KBM-7 (cell line): ENCODE measurements at regions not wholly inside any gene's neighbourhood (a gene's known extent, or its start where the extent isn't known, plus 50 kb on each side); places are given as distances from the start of the nearest gene placed in this dataset.
"Not testable (repeated sequence)": the region's sequence is repeated elsewhere in the genome, so short reads cannot be mapped to it uniquely, and the experiment has no call there.

Experiments used
- DNase-seq: peaks from one replicate; pipeline ENCODE4 v3.0.0-alpha.2; 2015
- in situ Hi-C: fragments of 300-500 bp; cut with MboI; formaldehyde crosslinking; loops from 2 replicates; pipeline ENCODE4 v1.14.3; 2020; ENCODE audit warnings: low sequenced_read_pairs, low pct_unique_long_range_greater_than_20kb, mixed read lengths

- DNase-seq, in situ Hi-C loops: not testable (repeated sequence)
Observed at GRCh38 chr4:49117951-49118350, 131.9 kb downstream of the CWH43 start.

- DNase-seq, in situ Hi-C loops: not testable (repeated sequence)
Observed at GRCh38 chr4:49118379-49119212, 132.5 kb downstream of the CWH43 start.

GRCh38 chr4:49119345-49119744 lies 133.3 kb downstream of the CWH43 start:
- DNase-seq, in situ Hi-C loops: not testable (repeated sequence)

GRCh38 chr4:49120042-49120779 lies 134.1 kb downstream of the CWH43 start:
- in situ Hi-C loops, DNase-seq: not testable (repeated sequence)

- DNase-seq: peak; percentile 59
- in situ Hi-C loops: not testable (repeated sequence)
Observed at GRCh38 chr4:49120804-49121203, 134.7 kb downstream of the CWH43 start.

- DNase-seq, in situ Hi-C loops: not testable (repeated sequence)
Observed at GRCh38 chr4:49126443-49126842, 140.4 kb downstream of the CWH43 start.

GRCh38 chr4:49126858-49127257 lies 140.8 kb downstream of the CWH43 start:
- in situ Hi-C loops, DNase-seq: not testable (repeated sequence)

GRCh38 chr4:49129385-49129784 lies 143.3 kb downstream of the CWH43 start:
- in situ Hi-C loops, DNase-seq: not testable (repeated sequence)

GRCh38 chr4:49129870-49130269 lies 143.8 kb downstream of the CWH43 start:
- in situ Hi-C loops, DNase-seq: not testable (repeated sequence)

- DNase-seq, in situ Hi-C loops: not testable (repeated sequence)
Observed at GRCh38 chr4:49130724-49131123, 144.6 kb downstream of the CWH43 start.

- DNase-seq, in situ Hi-C loops: not testable (repeated sequence)
Observed at GRCh38 chr4:49137043-49137442, 151.0 kb downstream of the CWH43 start.

- in situ Hi-C loops, DNase-seq: not testable (repeated sequence)
Observed at GRCh38 chr4:49137961-49138360, 151.9 kb downstream of the CWH43 start.

- in situ Hi-C loops, DNase-seq: not testable (repeated sequence)
Observed at GRCh38 chr4:49138818-49139217, 152.7 kb downstream of the CWH43 start.

- in situ Hi-C loops, DNase-seq: not testable (repeated sequence)
Observed at GRCh38 chr4:49139513-49139912, 153.4 kb downstream of the CWH43 start.

GRCh38 chr4:49140351-49140750 lies 154.3 kb downstream of the CWH43 start:
- in situ Hi-C loops, DNase-seq: not testable (repeated sequence)

GRCh38 chr4:49141955-49142354 lies 155.9 kb downstream of the CWH43 start:
- in situ Hi-C loops, DNase-seq: not testable (repeated sequence)

- DNase-seq, in situ Hi-C loops: not testable (repeated sequence)
Observed at GRCh38 chr4:49147143-49147542, 161.1 kb downstream of the CWH43 start.

- DNase-seq, in situ Hi-C loops: not testable (repeated sequence)
Observed at GRCh38 chr4:49147596-49147995, 161.5 kb downstream of the CWH43 start.

GRCh38 chr4:49149006-49149975 lies 163.2 kb downstream of the CWH43 start:
- in situ Hi-C loops: not testable (repeated sequence)
- DNase-seq: peak; percentile 52
